ENCODE measurements at regions not wholly inside any gene's neighbourhood (a gene's known extent, or its start where the extent isn't known, plus 50 kb on each side); places are given as distances from the start of the nearest gene placed in this dataset.

- TF ChIP-seq REST (IDR thresholded peaks at IDR 0.05; ENCODE audit: low read depth, low read length) = peak; percentile 94
- TF ChIP-seq POLR2AphosphoS5 (IDR thresholded peaks at IDR 0.05; ENCODE audit: low read depth, low read length) = no peak
- TF ChIP-seq EZH2phosphoT487 (IDR thresholded peaks at IDR 0.05; ENCODE audit: borderline replicate concordance, low read depth) = no peak
- no peak for TF ChIP-seq CTCF (IDR thresholded peaks at IDR 0.05)
- no peak for TF ChIP-seq NFIC (IDR thresholded peaks at IDR 0.05; ENCODE audit: borderline replicate concordance)
- no peak for TF ChIP-seq MEF2A (IDR thresholded peaks at IDR 0.05; ENCODE audit: borderline replicate concordance, low read depth)
- TF ChIP-seq SMC3 (IDR thresholded peaks at IDR 0.05; ENCODE audit: low read depth, low read length) = no peak
- no peak for TF ChIP-seq TAF1 (IDR thresholded peaks at IDR 0.05; ENCODE audit: borderline replicate concordance, low read depth, low read length)
Measured at GRCh38 chr3:10594915-10595314, 89.5 kb upstream of the ATP2B2 start.
